ENCODE measurements at regions not wholly inside any gene's neighbourhood (a gene's known extent, or its start where the extent isn't known, plus 50 kb on each side); places are given as distances from the start of the nearest gene placed in this dataset.

DNA sequence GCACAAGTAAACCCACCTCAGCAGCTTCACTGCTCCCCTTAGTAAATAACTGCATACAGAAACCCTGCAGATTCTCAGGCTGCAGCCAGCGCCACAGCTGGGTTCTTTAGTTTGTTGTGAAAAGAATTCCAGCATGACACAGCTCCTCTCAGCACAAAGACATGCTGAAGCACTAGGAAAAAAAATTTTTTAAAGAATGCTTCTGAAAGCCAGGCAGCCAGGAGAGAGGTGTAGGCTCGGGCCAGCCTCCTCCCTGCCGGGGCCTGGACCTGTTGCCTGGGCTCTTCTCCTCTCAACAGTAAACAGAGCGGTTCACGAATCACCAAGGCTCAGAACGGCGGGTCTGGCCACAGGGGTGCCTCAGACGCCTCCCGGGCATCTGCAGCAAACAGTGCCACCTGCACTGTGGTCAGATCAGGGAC is 95.7 kb upstream of the POU3F3 start:
- H3K27ac ChIP-seq (ENCODE audit: low read depth, low read length), result peak overlapping the region; percentile 96
- H3K4me3 Mint-ChIP-seq, result no peak overlapping the region
- H3K4me3 ChIP-seq (ENCODE audit: low read length), result no peak overlapping the region

GRCh38 chr2:104762031-104762430 is 91.9 kb upstream of the POU3F3 start:
- Mint-ChIP-seq H3K4me1 (peaks cover 8% of the 10 kb centered on the region), H3K27ac (no peak overlapping the region), H3K9me3 (no peaks in the 10 kb centered on the region), H3K27me3 (ENCODE audit: insufficient read depth) (peaks cover 4% of the 10 kb centered on the region), H3K36me3 (ENCODE audit: low read depth) (no peaks in the 10 kb centered on the region), H3K4me3 (no peak overlapping the region)
- Histone ChIP-seq H3K9me3 (ENCODE audit: control insufficient read depth, low read length) (no peaks in the 10 kb centered on the region), H3K9ac (ENCODE audit: extremely low read depth, low read length, poor library complexity, severe bottlenecking) (no peak overlapping the region), H3K36me3 (ENCODE audit: control insufficient read depth, insufficient read depth, low read length) (no peaks in the 10 kb centered on the region), H3K4me3 (ENCODE audit: low read length) (no peak overlapping the region), H3K4me1 (ENCODE audit: control insufficient read depth, insufficient read depth, low read length) (no peaks in the 10 kb centered on the region), H3K27me3 (ENCODE audit: control insufficient read depth, insufficient read depth, low read length, poor library complexity, severe bottlenecking) (no peaks in the 10 kb centered on the region), H3K27ac (ENCODE audit: low read depth, low read length) (no peak overlapping the region)
- TF ChIP-seq, protein P1, sequence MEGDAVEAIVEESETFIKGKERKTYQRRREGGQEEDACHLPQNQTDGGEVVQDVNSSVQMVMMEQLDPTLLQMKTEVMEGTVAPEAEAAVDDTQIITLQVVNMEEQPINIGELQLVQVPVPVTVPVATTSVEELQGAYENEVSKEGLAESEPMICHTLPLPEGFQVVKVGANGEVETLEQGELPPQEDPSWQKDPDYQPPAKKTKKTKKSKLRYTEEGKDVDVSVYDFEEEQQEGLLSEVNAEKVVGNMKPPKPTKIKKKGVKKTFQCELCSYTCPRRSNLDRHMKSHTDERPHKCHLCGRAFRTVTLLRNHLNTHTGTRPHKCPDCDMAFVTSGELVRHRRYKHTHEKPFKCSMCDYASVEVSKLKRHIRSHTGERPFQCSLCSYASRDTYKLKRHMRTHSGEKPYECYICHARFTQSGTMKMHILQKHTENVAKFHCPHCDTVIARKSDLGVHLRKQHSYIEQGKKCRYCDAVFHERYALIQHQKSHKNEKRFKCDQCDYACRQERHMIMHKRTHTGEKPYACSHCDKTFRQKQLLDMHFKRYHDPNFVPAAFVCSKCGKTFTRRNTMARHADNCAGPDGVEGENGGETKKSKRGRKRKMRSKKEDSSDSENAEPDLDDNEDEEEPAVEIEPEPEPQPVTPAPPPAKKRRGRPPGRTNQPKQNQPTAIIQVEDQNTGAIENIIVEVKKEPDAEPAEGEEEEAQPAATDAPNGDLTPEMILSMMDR (conservative IDR thresholded peaks at IDR 0.05), result no peak
- 91 to 100% methylated on average over 6 to 8 of the region's 8 CpGs for WGBS, 2 experiments (ENCODE audit: insufficient coverage in 1 of 2, insufficient read length in 1 of 2)
- DNase-seq, result no peak

More for the DNA sequence above, 95.7 kb upstream of the POU3F3 start:
- Histone ChIP-seq H3K27me3 (ENCODE audit: control insufficient read depth, insufficient read depth, low read length, poor library complexity, severe bottlenecking) (no peaks in the 10 kb centered on the region), H3K36me3 (ENCODE audit: control insufficient read depth, insufficient read depth, low read length) (no peaks in the 10 kb centered on the region), H3K9me3 (ENCODE audit: control insufficient read depth, low read length) (peaks cover 10% of the 10 kb centered on the region), H3K4me1 (ENCODE audit: control insufficient read depth, insufficient read depth, low read length) (peaks cover 11% of the 10 kb centered on the region), H3K9ac (ENCODE audit: extremely low read depth, low read length, poor library complexity, severe bottlenecking) (no peak overlapping the region)
- peak; percentile 88 for DNase-seq
- Mint-ChIP-seq H3K27me3 (ENCODE audit: insufficient read depth) (peaks cover 11% of the 10 kb centered on the region), H3K27ac (no peak overlapping the region), H3K36me3 (ENCODE audit: low read depth) (no peaks in the 10 kb centered on the region), H3K4me1 (peaks cover 19% of the 10 kb centered on the region), H3K9me3 (peaks cover 8% of the 10 kb centered on the region)
- TF ChIP-seq, protein P1 (conservative IDR thresholded peaks at IDR 0.05), result peak; percentile 13
- WGBS, 2 experiments (ENCODE audit: insufficient coverage in 1 of 2, insufficient read length in 1 of 2), result 13 to 33% methylated on average over 3 to 9 of the region's 9 CpGs

DNA sequence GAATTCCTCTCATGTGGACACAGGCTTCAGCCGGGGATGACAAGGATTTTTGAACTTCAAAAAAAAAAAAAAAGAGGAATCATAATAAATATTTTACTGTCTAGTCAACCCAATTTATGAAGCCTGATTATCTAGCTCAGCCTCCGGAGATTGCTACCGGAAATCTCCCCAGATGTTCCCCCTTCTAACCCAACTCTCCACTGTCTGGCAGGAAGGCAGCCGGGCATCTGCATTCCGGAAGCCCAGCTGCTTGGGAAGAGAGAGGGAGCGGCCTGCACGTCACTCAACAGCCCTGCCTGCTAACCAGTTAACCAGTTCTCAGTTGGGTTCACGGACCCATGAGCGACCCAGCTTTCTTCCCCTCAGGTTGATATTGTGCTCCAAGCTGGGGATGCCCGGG is 87.2 kb upstream of the POU3F3 start:
- Mint-ChIP-seq H3K36me3 (ENCODE audit: low read depth) (no peaks in the 10 kb centered on the region), H3K4me3 (no peak overlapping the region), H3K9me3 (no peaks in the 10 kb centered on the region), H3K27me3 (ENCODE audit: insufficient read depth) (no peaks in the 10 kb centered on the region), H3K4me1 (no peaks in the 10 kb centered on the region), H3K27ac (no peak overlapping the region)
- Histone ChIP-seq H3K9me3 (ENCODE audit: control insufficient read depth, low read length) (no peaks in the 10 kb centered on the region), H3K27ac (ENCODE audit: low read depth, low read length) (no peak overlapping the region), H3K4me1 (ENCODE audit: control insufficient read depth, insufficient read depth, low read length) (no peaks in the 10 kb centered on the region), H3K27me3 (ENCODE audit: control insufficient read depth, insufficient read depth, low read length, poor library complexity, severe bottlenecking) (no peaks in the 10 kb centered on the region), H3K4me3 (ENCODE audit: low read length) (no peak overlapping the region), H3K9ac (ENCODE audit: extremely low read depth, low read length, poor library complexity, severe bottlenecking) (no peak overlapping the region), H3K36me3 (ENCODE audit: control insufficient read depth, insufficient read depth, low read length) (no peaks in the 10 kb centered on the region)
- peak; percentile 65 for DNase-seq
- TF ChIP-seq, protein P1 (conservative IDR thresholded peaks at IDR 0.05), result no peak
- 85 to 90% methylated on average over 2 to 10 of the region's 10 CpGs for WGBS, 2 experiments (ENCODE audit: insufficient coverage in 1 of 2, insufficient read length in 1 of 2)
